ENCODE measurements at regions not wholly inside any gene's neighbourhood (a gene's known extent, or its start where the extent isn't known, plus 50 kb on each side); places are given as distances from the start of the nearest gene placed in this dataset.
A peak's percentile ranks its signal among the peaks of the same experiment; 100 is the strongest.

DNA sequence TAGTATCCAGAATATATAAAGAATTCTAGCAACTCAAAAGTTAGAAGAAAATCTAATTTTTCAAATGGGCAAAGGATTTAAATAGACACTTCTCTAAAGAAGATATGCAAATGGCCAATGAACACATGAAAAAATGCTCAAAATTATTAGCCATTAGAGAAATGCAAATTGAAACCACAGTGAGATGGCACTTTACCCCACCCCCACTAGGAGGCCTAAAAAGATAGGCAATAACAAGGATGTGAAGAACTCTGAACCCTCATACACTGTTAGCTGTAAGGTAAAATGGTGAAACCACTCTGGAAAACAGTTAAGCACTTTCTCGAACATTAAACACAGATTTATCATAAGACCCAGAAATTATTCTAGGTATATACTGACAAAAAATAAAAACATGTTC, 71.4 kb upstream of the IRX6 start:
- no peak for DNase-seq
- TF ChIP-seq POLR2A (IDR thresholded peaks at IDR 0.05; ENCODE audit: low read length) = no peak
- TF ChIP-seq GATA1 (IDR thresholded peaks at IDR 0.05; ENCODE audit: low read depth, low read length) = no peak

DNA sequence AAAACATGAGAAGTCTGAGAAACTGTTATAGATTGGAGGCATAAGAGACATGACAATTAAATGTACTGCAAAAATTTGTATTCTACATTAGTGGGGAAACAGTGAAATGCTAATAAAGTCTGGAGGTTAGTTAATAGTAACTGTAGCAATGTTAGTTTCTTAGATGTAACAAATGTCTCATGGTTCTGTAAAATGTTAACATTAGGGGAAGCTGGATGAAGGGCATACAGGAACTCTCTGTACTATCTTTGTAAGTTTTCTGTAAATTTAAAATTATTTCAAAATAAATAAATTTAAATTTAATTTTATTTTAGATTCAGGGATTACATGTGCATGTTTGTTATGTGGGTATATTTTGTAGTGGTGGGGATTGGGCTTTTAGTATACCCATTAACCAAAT, 70.0 kb upstream of the IRX6 start:
- TF ChIP-seq POLR2A (IDR thresholded peaks at IDR 0.05; ENCODE audit: low read length) = no peak
- TF ChIP-seq GATA1 (IDR thresholded peaks at IDR 0.05; ENCODE audit: low read depth, low read length) = no peak
- no peak for DNase-seq

DNA sequence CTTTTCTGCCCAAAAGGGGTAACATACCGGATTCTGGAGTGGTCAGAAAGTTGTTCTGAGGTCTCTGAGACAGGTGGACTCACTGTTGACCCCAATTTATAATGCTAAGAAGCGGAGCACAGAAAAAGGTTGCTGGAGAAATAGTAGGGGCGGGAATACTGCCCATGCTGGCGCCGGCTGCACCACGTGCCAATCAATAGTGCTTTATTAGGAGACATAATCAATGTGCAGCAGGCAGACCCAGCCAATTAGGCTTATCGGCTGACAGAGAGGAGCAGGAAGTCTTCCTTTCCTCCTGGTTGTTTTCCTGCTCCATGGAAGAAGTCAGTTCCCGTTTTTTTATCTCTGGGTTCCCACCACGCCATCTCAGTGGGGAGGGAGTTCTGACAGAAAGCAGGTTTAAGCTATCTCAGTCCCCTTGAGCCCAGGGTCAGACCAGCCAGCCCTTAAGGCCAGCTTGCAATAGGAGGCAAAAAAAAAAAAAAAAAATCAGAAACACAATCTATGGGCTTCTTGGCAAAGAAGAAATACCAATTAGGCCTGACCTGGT, 68.2 kb upstream of the IRX6 start:
- DNase-seq = no peak
- TF ChIP-seq POLR2A (IDR thresholded peaks at IDR 0.05; ENCODE audit: low read length) (no peak), GATA1 (IDR thresholded peaks at IDR 0.05; ENCODE audit: low read depth, low read length) (no peak)

DNA sequence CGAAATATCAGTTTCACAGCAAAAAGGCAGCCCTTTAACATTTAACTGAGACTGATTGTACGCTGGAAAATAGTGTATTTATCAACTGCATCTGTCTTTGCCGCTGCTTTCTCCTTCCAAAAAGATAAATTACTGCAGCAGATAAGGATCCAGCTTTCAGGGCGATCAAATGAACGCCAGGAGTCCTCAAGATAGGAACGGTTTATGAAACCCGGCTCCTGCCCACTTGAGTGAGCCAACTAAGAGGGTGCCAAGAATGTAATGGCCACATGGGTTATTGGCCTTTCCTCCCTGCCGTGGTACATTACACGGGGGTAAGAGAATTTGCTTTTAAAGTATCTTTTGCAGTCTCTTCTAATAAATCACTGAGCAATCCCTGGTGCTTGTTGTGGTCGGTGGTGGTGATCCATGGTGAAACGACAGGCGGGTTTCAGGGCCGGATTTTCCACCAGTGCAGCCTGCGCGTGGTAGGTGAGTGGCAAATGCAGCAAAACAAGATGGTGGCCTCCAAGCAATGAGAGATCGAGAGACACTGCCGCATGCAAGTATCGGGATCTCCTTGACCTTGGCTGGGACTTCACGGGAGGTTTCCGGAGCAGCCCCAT, 67.5 kb upstream of the IRX6 start:
- TF ChIP-seq POLR2A (IDR thresholded peaks at IDR 0.05; ENCODE audit: low read length) (no peak), GATA1 (IDR thresholded peaks at IDR 0.05; ENCODE audit: low read depth, low read length) (no peak)
- DNase-seq = no peak

DNA sequence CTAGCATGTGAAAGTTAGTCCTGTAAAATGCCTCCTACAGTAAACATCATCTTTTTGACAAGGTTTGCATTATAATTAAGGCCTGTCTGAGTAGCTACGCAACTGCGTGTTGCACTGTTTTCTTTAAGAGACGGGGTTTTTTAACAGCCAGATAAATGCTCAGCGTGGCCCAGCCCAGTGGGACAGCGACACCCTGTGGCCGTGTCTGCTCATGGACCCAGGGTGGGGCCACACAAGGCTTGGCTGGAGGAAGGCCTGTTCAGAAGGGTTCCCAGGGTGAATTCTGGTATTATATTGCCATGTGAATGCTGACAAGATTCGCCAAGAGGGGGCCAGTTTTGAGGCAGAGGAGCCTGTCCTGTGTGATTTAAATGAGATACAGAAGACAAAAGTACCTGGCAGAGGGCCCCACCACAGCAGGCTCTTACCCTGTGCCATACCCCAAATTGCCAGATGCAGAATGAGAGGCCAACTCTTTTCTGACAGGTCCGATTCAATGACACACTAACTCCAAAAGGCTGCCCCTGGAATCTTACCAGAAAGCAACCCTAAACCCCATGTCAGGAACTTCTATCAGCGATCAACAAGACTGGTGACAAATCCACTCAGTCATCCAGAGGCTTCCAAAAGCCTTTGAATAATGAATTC, 65.9 kb upstream of the IRX6 start:
- peak; percentile 58 to 75 for DNase-seq
- TF ChIP-seq GATA1 (IDR thresholded peaks at IDR 0.05; ENCODE audit: low read depth, low read length) (no peak), POLR2A (IDR thresholded peaks at IDR 0.05; ENCODE audit: low read length) (no peak)

DNA sequence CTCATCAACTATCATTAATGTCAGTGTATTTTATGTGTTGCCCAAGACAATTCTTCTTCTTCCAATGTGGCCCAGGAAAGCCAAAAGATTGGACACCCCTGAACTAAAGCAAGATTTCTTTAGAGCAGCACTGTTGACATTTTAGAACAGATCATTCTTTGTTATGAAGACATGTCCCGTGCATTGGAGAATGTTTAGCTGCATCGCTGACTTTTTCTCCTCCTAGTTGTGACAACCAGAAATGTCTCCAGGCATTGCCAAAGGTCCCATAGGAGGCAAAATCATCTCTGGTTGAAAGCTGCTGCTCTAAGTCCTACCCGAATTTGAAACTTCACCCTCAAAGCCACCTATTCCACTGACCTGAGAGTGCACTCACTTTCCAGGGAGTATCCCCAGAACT, 62.7 kb upstream of the IRX6 start:
- TF ChIP-seq GATA1 (IDR thresholded peaks at IDR 0.05; ENCODE audit: low read depth, low read length) (no peak), POLR2A (IDR thresholded peaks at IDR 0.05; ENCODE audit: low read length) (no peak)
- DNase-seq = no peak

DNA sequence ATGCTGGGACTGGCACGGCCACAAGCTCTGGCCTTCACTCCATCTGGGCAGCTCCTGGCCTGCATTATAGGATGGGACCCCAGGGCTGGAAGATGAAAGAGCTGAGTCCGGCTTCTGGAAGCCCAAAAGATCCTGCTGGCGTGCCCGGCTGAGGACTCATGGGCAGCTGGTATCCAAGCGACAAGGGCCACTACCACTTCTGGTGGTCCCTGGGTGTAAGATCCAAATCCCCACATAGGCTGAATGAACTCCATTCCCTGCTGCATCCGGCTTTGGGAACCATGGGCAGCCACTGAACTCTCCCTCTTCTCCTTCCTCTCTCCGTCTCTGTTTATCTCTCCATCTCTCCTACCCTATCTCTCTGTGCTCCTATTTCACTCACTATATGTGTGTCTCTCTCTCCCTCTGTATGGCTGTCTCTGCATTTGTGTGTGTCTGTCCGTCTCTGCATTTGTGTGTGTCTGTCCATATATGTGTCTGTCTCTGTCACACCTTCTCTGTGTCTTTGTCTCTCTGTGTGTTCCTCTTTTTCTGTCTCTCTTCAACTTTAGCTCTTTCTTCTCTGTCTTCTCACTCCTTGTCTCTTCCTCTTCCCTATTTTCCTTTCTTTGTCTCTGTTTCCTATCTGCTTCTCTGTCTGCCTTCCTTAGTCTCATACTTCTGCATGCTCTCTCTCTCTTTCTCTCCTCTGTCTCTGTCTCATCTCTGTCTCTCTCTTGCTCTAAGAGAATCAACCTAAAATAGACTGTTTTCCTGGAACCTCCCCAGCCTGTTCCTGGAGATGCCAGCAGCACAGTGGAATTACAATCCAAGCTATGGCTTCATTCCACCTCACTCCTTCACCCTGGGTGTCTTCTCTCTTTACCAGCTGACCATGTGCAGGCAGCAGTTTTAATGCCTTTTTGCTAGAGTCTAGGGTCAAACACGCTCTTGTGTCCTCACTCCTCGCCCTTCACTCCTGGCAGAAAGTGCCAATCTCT, 60.4 kb upstream of the IRX6 start:
- no peak for DNase-seq
- TF ChIP-seq POLR2A (IDR thresholded peaks at IDR 0.05; ENCODE audit: low read length) (no peak), GATA1 (IDR thresholded peaks at IDR 0.05; ENCODE audit: low read depth, low read length) (no peak)

DNA sequence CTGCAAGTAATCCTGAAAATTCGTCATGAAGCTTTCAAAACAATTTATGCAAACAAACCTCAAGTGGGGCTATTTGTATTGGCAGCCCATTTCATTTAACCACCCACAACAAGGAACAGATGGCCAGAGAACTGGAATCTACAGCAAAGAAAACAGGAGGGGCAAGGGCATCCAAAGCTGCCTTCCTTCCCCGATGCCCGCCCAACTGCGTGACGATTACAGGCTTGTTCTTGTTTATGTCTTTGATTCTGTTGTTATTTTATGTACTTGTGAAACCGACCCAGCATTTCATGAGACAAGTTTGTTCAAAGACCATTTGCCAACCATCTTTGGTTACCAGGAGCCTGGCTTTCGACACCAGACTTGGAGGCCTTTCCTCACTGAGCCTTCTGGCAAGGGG, 59.1 kb upstream of the IRX6 start:
- TF ChIP-seq GATA1 (IDR thresholded peaks at IDR 0.05; ENCODE audit: low read depth, low read length) = no peak
- DNase-seq = no peak

DNA sequence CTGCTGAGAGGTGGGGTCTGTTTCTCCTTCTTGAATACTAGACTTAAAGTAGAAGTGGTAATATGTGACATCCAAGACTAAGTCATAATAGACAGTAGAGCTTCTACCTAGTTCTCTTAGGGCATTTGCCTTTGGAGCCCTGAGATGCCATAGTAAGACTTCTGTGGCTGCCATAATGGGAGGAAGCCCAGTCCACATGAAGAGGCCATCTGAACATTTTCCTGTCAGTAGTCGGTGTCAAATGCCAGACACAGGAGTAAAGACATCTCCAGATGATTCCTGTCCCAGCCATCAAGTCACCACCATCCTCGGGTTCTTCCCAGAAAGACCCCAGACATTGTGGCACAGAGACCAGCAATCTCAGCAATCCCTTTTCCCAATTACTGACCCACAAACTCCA, 58.1 kb upstream of the IRX6 start:
- TF ChIP-seq GATA1 (IDR thresholded peaks at IDR 0.05; ENCODE audit: low read depth, low read length) = no peak
- no peak for TF ChIP-seq POLR2A (IDR thresholded peaks at IDR 0.05; ENCODE audit: low read length)

DNA sequence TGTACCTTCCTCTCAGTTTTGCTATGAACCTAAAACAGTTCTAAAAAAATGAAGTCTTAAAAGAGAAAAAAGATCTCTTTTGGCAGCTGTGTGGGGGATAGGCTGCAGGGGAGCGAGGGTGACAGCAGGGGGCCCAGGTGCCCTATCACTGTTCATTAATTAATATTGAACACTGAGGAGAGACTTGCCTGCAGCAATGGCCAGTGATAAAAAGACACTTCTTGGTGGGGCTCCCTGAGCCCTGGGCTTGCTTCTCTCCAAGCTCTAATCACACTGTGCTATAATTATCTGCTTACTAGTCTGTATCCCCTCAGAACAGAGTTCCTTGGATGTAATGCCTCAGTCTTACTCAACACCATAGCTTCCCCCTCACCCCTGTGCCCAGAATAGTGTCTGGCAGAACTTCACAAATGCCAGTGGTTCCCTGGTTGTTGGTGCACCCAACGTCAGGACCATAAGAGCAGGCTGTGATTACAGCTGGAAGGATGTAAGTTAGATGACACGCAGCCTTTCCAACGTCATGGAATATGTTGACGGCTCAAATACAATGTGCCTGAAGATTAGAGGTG, 52.0 kb upstream of the IRX6 start:
- DNase-seq = no peak
- no peak for TF ChIP-seq GATA1 (IDR thresholded peaks at IDR 0.05; ENCODE audit: low read depth, low read length)
- no peak for TF ChIP-seq POLR2A (IDR thresholded peaks at IDR 0.05; ENCODE audit: low read length)

More for the DNA sequence above, 58.1 kb upstream of the IRX6 start:
- DNase-seq = no peak

DNA sequence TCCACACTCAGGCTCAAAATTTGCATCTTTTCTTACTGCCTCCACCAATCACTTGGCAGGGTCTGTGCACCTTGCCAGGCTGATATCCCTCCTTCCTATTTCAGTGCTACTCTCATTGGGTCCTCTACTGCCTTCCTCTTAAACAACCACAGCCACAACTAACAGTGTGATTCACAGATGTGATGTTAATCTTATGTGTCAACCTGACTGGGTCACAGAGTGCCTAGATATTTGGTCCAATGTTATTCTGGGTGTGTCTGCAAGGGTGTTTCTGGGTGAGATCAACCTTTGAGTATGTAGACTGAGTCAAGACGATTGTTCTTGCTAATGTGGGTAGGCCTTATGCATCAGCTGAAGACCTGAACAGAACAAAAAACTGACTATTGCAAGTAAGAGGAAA, 51.3 kb upstream of the IRX6 start:
- TF ChIP-seq GATA1 (IDR thresholded peaks at IDR 0.05; ENCODE audit: low read depth, low read length) (no peak), POLR2A (IDR thresholded peaks at IDR 0.05; ENCODE audit: low read length) (no peak)
- no peak for DNase-seq

DNA sequence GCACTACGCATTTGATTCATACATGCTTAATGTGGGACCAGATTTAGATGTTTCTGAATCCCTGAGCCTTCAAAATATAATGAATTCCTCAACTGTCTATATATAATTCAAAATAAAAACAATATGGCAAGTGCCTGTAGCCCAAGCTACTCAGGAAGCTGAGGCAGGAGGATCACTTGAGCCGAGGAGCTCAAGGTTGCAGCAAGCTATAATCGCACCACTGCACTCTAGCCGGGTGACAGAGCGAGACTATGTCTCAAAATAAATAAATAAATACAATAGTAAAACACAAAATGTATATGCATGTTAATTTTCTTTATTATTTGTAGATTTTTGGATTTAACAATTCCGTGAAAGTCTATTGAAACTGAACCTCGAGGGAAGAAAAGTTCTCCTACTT, 50.6 kb upstream of the IRX6 start:
- TF ChIP-seq GATA1 (IDR thresholded peaks at IDR 0.05; ENCODE audit: low read depth, low read length) = no peak
- TF ChIP-seq POLR2A (IDR thresholded peaks at IDR 0.05; ENCODE audit: low read length) = no peak

DNA sequence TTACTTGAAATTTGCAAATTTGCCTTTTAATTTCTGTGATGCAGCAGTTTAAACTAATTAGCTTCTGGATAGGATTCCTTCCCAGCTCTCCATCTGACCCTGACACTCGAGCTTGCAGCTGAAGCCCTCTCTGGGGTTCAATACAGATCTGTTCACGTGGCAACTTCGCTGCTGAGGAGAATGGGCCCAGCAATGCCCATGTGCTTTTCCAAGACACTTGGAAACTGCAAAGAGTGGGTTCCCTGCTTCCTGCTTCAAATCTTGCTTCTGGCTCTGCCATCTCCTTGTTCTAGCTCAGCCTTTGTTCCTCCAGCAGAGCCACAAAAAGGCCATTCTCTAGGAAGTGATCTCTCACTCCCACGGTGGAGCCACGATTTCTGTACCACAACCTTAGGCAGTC, 50.0 kb upstream of the IRX6 start:
- DNase-seq = no peak
- no peak for TF ChIP-seq GATA1 (IDR thresholded peaks at IDR 0.05; ENCODE audit: low read depth, low read length)
- no peak for TF ChIP-seq POLR2A (IDR thresholded peaks at IDR 0.05; ENCODE audit: low read length)

More for the DNA sequence above, 50.6 kb upstream of the IRX6 start:
- DNase-seq = no peak

Measured in erythroblast (primary cell).